ENCODE measurements at regions not wholly inside any gene's neighbourhood (a gene's known extent, or its start where the extent isn't known, plus 50 kb on each side); places are given as distances from the start of the nearest gene placed in this dataset.

DNA sequence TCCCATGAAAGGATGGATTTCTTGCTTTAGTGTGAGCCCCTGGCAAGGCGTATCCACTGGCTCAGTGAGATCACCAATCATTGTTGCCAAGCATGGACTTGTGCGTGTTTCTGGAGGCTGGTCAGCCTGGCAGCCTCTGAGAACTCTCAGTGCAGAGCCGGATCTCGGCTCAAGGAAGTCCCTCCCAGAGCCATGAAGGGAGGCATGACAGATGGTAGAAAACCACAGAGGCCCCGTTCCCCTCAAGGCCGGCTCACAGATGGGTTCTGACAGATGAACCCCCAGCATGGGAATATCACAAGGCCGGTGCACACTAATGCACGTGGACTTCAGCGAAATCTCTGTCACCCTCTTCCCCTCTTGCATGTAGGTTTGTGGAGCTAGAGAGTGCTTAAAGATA, 290.5 kb downstream of the AJAP1 start:
- TF ChIP-seq, protein P1, sequence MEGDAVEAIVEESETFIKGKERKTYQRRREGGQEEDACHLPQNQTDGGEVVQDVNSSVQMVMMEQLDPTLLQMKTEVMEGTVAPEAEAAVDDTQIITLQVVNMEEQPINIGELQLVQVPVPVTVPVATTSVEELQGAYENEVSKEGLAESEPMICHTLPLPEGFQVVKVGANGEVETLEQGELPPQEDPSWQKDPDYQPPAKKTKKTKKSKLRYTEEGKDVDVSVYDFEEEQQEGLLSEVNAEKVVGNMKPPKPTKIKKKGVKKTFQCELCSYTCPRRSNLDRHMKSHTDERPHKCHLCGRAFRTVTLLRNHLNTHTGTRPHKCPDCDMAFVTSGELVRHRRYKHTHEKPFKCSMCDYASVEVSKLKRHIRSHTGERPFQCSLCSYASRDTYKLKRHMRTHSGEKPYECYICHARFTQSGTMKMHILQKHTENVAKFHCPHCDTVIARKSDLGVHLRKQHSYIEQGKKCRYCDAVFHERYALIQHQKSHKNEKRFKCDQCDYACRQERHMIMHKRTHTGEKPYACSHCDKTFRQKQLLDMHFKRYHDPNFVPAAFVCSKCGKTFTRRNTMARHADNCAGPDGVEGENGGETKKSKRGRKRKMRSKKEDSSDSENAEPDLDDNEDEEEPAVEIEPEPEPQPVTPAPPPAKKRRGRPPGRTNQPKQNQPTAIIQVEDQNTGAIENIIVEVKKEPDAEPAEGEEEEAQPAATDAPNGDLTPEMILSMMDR (IDR thresholded peaks at IDR 0.05): no peak
- no peak for TF ChIP-seq EZH2 (IDR thresholded peaks at IDR 0.05; ENCODE audit: borderline replicate concordance, insufficient read depth, low read depth, low read length, poor library complexity, severe bottlenecking)
